Keratinocyte (primary cell): ENCODE measurements at regions not wholly inside any gene's neighbourhood (a gene's known extent, or its start where the extent isn't known, plus 50 kb on each side); places are given as distances from the start of the nearest gene placed in this dataset.

Source experiments
- DNase-seq: peaks from one replicate; pipeline ENCODE4 v3.0.0-alpha.2; 2011; ENCODE audit warnings: low read depth, missing footprints, low spot score
- FAIRE-seq: peaks from 2 replicates; lab custom pipeline; 2011; peaks lifted over from hg19 to GRCh38; lab: Jason Lieb, UNC
- H2AFZ ChIP-seq: 2 replicates; pipeline ENCODE4 v1.6.0; 2012; ENCODE audit warnings: low read length, control low read depth, inconsistent platforms; ENCODE audit not compliant: control insufficient read depth
- H3K27ac ChIP-seq: 2 replicates; pipeline ENCODE4 v1.5.1; 2011; ENCODE audit warnings: low read length; ENCODE audit not compliant: control insufficient read depth, insufficient read depth
- H3K27me3 ChIP-seq: 3 replicates; pipeline ENCODE4 v1.6.0; 2011; ENCODE audit warnings: low read length; ENCODE audit not compliant: control insufficient read depth, insufficient read depth; ENCODE audit errors: extremely low read depth
- H3K36me3 ChIP-seq, 2 experiments: 2 replicates in 1 of 2; 3 replicates in 1 of 2; pipeline ENCODE4 v1.5.1; 2011; ENCODE audit warnings: low read length in 2 of 2, mild to moderate bottlenecking in 1 of 2; ENCODE audit not compliant: control insufficient read depth in 2 of 2, insufficient read depth in 2 of 2; ENCODE audit errors: extremely low read depth in 1 of 2
- H3K4me1 ChIP-seq: 3 replicates; pipeline ENCODE4 v1.5.1; 2011; ENCODE audit warnings: low read length; ENCODE audit not compliant: control insufficient read depth, insufficient read depth; ENCODE audit errors: extremely low read depth
- H3K4me2 ChIP-seq: 3 replicates; pipeline ENCODE4 v1.6.0; 2011; ENCODE audit warnings: low read depth, low read length; ENCODE audit not compliant: control insufficient read depth, insufficient read depth; ENCODE audit errors: extremely low read depth
- H3K4me3 ChIP-seq, 3 experiments: fragments of 200-600 bp in 1 of 3; sonication (generic) in 1 of 3; 2 replicates in 2 of 3; 3 replicates in 1 of 3; pipeline ENCODE4 v1.5.1; 2011 to 2016; ENCODE audit warnings: low read length in 3 of 3, mild to moderate bottlenecking in 3 of 3, control low read depth in 2 of 3, inconsistent platforms in 1 of 3, low read depth in 1 of 3, mixed read lengths in 1 of 3, mixed run types in 1 of 3, moderate library complexity in 1 of 3; ENCODE audit not compliant: control insufficient read depth in 2 of 3, insufficient read depth in 2 of 3; ENCODE audit errors: extremely low read depth in 1 of 3
- H3K79me2 ChIP-seq: 2 replicates; pipeline ENCODE4 v1.6.0; 2012; ENCODE audit warnings: low read length; ENCODE audit not compliant: control insufficient read depth, insufficient read depth
- H3K9ac ChIP-seq: 3 replicates; pipeline ENCODE4 v1.6.0; 2011; ENCODE audit warnings: low read length; ENCODE audit not compliant: control insufficient read depth, insufficient read depth; ENCODE audit errors: extremely low read depth
- H3K9me1 ChIP-seq: 3 replicates; pipeline ENCODE4 v1.6.0; 2011; ENCODE audit warnings: low read length; ENCODE audit not compliant: control insufficient read depth, insufficient read depth; ENCODE audit errors: extremely low read depth
- H3K9me3 ChIP-seq: 2 replicates; pipeline ENCODE4 v1.5.1; 2012; ENCODE audit warnings: low read depth, low read length; ENCODE audit not compliant: control insufficient read depth
- H4K20me1 ChIP-seq: 3 replicates; pipeline ENCODE4 v1.6.0; 2011; ENCODE audit warnings: low read length; ENCODE audit not compliant: control insufficient read depth, insufficient read depth; ENCODE audit errors: extremely low read depth
- EZH2 ChIP-seq: IDR thresholded peaks from one replicate; pipeline ENCODE4 v1.6.1; 2012; ENCODE audit warnings: inconsistent platforms, mild to moderate bottlenecking, low read length, moderate library complexity
- dilution Hi-C: fragments of 300-500 bp; cut with MboI; formaldehyde crosslinking; loops from one replicate; pipeline ENCODE4 v1.7.0; 2020; ENCODE audit warnings: low sequenced_read_pairs; ENCODE audit not compliant: extremely low pct_ligation_motif_present
- TF ChIP-seq, protein P1 (sequence below), 3 experiments: IDR thresholded peaks in 1 of 3; conservative IDR thresholded peaks in 1 of 3; optimal IDR thresholded peaks in 1 of 3; 2 replicates in 2 of 3; 3 replicates in 1 of 3; pipeline versions ENCODE3 to v1.5.1; 2011; ENCODE audit warnings: low read length in 3 of 3, mild to moderate bottlenecking in 3 of 3, moderate library complexity in 2 of 3, control low read depth in 1 of 3, inconsistent platforms in 1 of 3; ENCODE audit not compliant: insufficient read depth in 2 of 3; ENCODE audit errors: extremely low read depth in 1 of 3

DNA sequence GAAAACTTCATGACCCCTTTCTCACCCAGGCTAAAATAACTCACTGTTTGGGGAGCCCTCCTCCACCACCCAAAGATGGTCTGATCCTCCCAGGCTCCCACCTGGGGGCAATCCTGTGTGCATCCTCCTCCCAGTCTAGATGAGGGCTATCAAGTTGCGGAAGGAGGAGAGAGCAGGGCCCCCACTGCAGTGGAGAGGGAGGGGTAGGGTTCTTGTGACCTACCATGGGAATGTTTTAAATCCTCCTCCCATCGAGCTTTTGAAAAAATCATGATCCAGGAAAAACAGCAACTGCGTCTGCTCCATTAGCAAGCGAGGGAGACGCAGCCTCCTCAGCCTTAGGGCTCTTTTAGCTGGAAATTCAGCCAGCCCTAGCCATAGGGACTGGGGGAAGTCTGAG is 80.0 kb downstream of the NAV1 start:
- H3K9me3 ChIP-seq, result no peaks in the 10 kb centered on the region
- H3K4me2 ChIP-seq, result no peak overlapping the region
- H3K79me2 ChIP-seq, result no peaks in the 10 kb centered on the region
- H3K4me3 ChIP-seq, result no peak overlapping the region
- H3K9me1 ChIP-seq, result no peaks in the 10 kb centered on the region
- peaks cover 17% of the 10 kb centered on the region for H3K27me3 ChIP-seq
- H3K9ac ChIP-seq, result no peak overlapping the region
- no peaks in the 10 kb centered on the region for H3K36me3 ChIP-seq
- H2AFZ ChIP-seq, result no peak overlapping the region
- no peak for FAIRE-seq
- H3K4me1 ChIP-seq, result no peaks in the 10 kb centered on the region
- H3K27ac ChIP-seq, result no peak overlapping the region
- peaks cover 4% of the 10 kb centered on the region for H4K20me1 ChIP-seq
- dilution Hi-C loops, result no loop called here
- no peak for DNase-seq
- TF ChIP-seq, protein P1, sequence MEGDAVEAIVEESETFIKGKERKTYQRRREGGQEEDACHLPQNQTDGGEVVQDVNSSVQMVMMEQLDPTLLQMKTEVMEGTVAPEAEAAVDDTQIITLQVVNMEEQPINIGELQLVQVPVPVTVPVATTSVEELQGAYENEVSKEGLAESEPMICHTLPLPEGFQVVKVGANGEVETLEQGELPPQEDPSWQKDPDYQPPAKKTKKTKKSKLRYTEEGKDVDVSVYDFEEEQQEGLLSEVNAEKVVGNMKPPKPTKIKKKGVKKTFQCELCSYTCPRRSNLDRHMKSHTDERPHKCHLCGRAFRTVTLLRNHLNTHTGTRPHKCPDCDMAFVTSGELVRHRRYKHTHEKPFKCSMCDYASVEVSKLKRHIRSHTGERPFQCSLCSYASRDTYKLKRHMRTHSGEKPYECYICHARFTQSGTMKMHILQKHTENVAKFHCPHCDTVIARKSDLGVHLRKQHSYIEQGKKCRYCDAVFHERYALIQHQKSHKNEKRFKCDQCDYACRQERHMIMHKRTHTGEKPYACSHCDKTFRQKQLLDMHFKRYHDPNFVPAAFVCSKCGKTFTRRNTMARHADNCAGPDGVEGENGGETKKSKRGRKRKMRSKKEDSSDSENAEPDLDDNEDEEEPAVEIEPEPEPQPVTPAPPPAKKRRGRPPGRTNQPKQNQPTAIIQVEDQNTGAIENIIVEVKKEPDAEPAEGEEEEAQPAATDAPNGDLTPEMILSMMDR (optimal IDR thresholded peaks at IDR 0.05 in 1 of 3, IDR thresholded peaks at IDR 0.05 in 1 of 3, conservative IDR thresholded peaks at IDR 0.05 in 1 of 3; ENCODE audit: extremely low read depth in 1 of 3, insufficient read depth in 2 of 3, low read length in 3 of 3), result no peak
- TF ChIP-seq EZH2, result no peak

DNA sequence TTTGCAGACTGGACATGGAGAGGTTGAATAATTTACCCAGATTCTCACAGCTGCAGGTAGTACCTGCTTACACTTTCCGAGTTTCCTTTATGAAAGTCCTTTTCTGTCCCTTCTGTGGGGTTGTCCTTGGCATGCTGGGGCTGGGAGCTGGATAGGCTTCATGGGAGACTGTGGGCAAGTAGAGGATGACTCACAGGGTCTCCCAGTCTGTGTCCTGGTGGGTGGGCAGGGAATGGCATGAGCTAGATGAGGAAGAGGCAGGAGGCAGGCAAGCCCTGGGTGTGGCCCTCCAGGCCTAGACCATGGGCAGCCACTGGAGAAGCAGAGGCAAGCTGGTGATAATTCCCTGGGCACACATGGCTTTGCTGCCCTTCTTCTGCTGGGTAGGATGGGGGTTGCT is 80.6 kb downstream of the NAV1 start:
- H3K4me3 ChIP-seq, result no peak overlapping the region
- no peaks in the 10 kb centered on the region for H3K9me1 ChIP-seq
- H3K79me2 ChIP-seq, result no peaks in the 10 kb centered on the region
- no peak overlapping the region for H3K4me2 ChIP-seq
- H4K20me1 ChIP-seq, result peaks cover 2% of the 10 kb centered on the region
- DNase-seq (no peak), FAIRE-seq (no peak)
- dilution Hi-C loops, result no loop called here
- H3K9ac ChIP-seq, result no peak overlapping the region
- H3K27ac ChIP-seq, result no peak overlapping the region
- H3K4me1 ChIP-seq, result no peaks in the 10 kb centered on the region
- TF ChIP-seq EZH2, result no peak
- TF ChIP-seq, protein P1 (optimal IDR thresholded peaks at IDR 0.05 in 1 of 3, IDR thresholded peaks at IDR 0.05 in 1 of 3, conservative IDR thresholded peaks at IDR 0.05 in 1 of 3; ENCODE audit: extremely low read depth in 1 of 3, insufficient read depth in 2 of 3, low read length in 3 of 3), result no peak
- H3K27me3 ChIP-seq, result peaks cover 13% of the 10 kb centered on the region
- no peaks in the 10 kb centered on the region for H3K9me3 ChIP-seq
- no peak overlapping the region for H2AFZ ChIP-seq
- H3K36me3 ChIP-seq, result no peaks in the 10 kb centered on the region
